SJCRH30 (cell line): ENCODE measurements at regions not wholly inside any gene's neighbourhood (a gene's known extent, or its start where the extent isn't known, plus 50 kb on each side); places are given as distances from the start of the nearest gene placed in this dataset.

Source experiments
- DNase-seq, 2 experiments: peaks; one replicate each; pipeline ENCODE4 v3.0.0-alpha.2; 2015 to 2020
- H3K27ac ChIP-seq: fragments of 250-450 bp; sonication (Bioruptor Pico); 2 replicates; pipeline ENCODE4 v1.5.1; 2020; ENCODE audit warnings: mild to moderate bottlenecking, moderate library complexity
- H3K27me3 ChIP-seq: fragments of 250-450 bp; sonication (Bioruptor Pico); 2 replicates; pipeline ENCODE4 v1.5.1; 2020; ENCODE audit warnings: mild to moderate bottlenecking, moderate library complexity
- H3K36me3 ChIP-seq: fragments of 250-450 bp; sonication (Bioruptor Pico); 2 replicates; pipeline ENCODE4 v1.5.1; 2020; ENCODE audit warnings: mild to moderate bottlenecking, moderate library complexity
- H3K4me1 ChIP-seq: fragments of 250-450 bp; sonication (Bioruptor Pico); 2 replicates; pipeline ENCODE4 v1.5.1; 2020; ENCODE audit warnings: mild to moderate bottlenecking, moderate library complexity
- H3K4me3 ChIP-seq: fragments of 250-450 bp; sonication (Bioruptor Pico); 2 replicates; pipeline ENCODE4 v1.5.1; 2020; ENCODE audit warnings: mild to moderate bottlenecking, moderate library complexity
- H3K9me3 ChIP-seq: fragments of 250-450 bp; sonication (Bioruptor Pico); replicated peaks from 2 replicates; pipeline ENCODE4 v1.5.1; 2020; ENCODE audit warnings: mild to moderate bottlenecking, moderate library complexity

DNA sequence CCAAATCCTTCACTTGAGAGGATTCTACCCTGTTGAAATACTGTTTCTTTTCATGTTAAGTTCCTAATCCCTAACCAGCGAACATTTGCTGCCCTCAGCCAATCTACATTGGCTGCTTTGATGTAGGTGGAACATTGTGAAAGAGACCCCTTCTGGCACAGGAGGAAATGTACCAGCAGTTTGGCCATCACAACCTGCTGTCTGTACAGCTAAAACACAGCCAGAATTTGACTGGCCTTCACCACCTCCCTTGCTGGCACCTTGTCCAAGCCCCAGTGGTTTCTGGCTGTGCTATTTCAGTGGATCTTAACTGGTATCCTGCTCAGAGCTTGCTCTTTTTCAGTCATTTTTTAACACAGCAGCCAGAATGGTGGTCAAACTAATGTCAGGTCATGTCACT, 202.1 kb upstream of the EPHA7 start:
- H3K4me3 ChIP-seq = no peak overlapping the region
- H3K9me3 ChIP-seq = 0 out of 2 replicates have a peak, but pooled peaks cover 2% of the 10 kb centered on the region
- no peaks in the 10 kb centered on the region for H3K27me3 ChIP-seq
- DNase-seq = peak in 1 of 2 experiments; percentile 19
- no peaks in the 10 kb centered on the region for H3K4me1 ChIP-seq
- no peak overlapping the region for H3K27ac ChIP-seq
- H3K36me3 ChIP-seq = no peaks in the 10 kb centered on the region

DNA sequence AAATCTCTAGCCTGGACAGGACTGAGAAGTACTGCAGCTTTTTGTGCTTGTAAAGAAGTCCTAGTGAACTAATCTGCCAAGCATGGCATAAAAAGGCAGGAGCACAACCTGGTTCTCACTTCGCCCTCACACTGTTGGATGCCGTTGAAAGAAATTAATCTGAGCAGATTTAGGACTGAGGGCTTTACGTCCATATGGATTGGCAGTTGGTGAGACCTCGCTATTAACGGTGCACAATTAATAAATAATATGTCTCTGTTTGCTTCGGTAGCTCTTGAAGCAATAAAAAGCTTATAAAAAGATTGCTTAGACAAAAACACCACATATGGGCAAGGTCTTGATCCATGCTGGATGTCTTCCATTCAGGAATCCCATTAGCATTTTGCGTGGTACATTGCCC, 185.6 kb upstream of the EPHA7 start:
- H3K27me3 ChIP-seq = no peaks in the 10 kb centered on the region
- H3K9me3 ChIP-seq = no peaks in the 10 kb centered on the region
- no peaks in the 10 kb centered on the region for H3K36me3 ChIP-seq
- H3K4me3 ChIP-seq = no peak overlapping the region
- peak in 1 of 2 experiments; percentile 4 for DNase-seq
- H3K27ac ChIP-seq = no peak overlapping the region
- no peaks in the 10 kb centered on the region for H3K4me1 ChIP-seq

DNA sequence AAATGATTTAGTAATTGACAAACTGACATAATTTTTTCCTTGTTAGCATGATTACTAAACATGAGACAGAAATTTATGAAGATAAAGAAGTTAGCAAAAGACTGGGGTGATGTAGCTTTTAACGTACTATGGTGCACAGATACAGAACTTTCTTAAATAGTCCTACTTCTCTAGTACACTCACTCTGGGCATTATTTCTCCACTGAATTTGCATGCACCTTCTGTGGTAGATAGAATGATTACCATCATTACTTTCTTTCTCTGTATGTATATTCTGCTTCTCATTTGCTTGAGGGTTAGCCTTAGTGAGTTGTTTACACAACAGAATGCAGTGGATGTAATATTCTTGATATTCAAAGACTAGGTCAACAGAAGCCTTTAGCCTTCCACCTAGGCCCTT, 173.1 kb upstream of the EPHA7 start:
- no peak for DNase-seq
- H3K27me3 ChIP-seq = no peaks in the 10 kb centered on the region
- no peaks in the 10 kb centered on the region; the same call in 1 of the 2 replicates for H3K36me3 ChIP-seq
- H3K4me1 ChIP-seq = no peaks in the 10 kb centered on the region
- H3K27ac ChIP-seq = no peak overlapping the region
- no peak overlapping the region for H3K4me3 ChIP-seq
- no peaks in the 10 kb centered on the region; the same call in none of the 2 replicates for H3K9me3 ChIP-seq

DNA sequence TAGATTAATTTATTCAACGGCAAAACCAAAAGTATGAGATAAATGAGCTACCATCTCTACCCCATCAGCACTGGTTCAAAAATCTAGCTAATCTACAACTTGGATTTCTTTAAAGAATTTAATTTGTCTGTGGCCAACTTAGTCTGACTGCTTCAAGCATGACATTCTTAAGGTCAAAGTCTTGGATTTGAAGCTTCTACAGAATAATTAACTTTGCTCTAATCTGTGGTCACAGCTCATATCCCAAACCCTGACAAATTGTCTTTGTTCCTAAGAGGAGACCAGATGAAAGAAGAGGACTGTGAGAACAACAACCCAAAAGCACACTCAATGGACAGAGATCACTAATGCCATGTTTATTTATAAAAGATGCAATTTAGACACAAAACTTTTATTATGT, 166.9 kb upstream of the EPHA7 start:
- no peaks in the 10 kb centered on the region for H3K9me3 ChIP-seq
- peaks cover 9% of the 10 kb centered on the region; the same call in 1 of the 2 replicates for H3K4me1 ChIP-seq
- no peak overlapping the region; the same call in 1 of the 2 replicates for H3K27ac ChIP-seq
- H3K4me3 ChIP-seq = no peak overlapping the region
- peak in 1 of 2 experiments; percentile 63 for DNase-seq
- H3K36me3 ChIP-seq = peaks cover 2% of the 10 kb centered on the region; the same call in 1 of the 2 replicates
- no peaks in the 10 kb centered on the region for H3K27me3 ChIP-seq

DNA sequence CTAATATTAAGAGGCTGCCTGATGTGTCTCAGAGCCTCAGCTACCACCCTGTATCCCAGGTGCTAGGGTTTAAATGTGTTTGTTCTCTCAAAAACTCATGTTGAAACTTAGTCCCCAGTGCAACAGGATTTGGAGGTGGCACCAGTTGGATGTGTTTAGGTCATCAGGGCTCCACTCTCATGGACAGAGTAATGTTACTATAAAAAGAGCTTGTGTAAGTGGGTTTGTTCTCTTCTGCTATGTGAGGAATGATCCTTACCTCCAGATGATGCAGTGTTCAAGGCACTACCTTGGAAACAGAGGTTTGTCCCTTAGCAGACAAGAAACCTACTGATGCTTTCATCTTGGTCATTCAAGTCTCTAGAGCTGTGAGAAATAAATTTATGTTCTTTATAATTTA, 164.9 kb upstream of the EPHA7 start:
- DNase-seq = no peak
- H3K27me3 ChIP-seq = no peaks in the 10 kb centered on the region
- H3K4me1 ChIP-seq = peaks cover 24% of the 10 kb centered on the region
- no peak overlapping the region for H3K4me3 ChIP-seq
- H3K27ac ChIP-seq = no peak overlapping the region
- H3K36me3 ChIP-seq = 0 out of 2 replicates have a peak, but pooled peaks cover 2% of the 10 kb centered on the region
- no peaks in the 10 kb centered on the region for H3K9me3 ChIP-seq

DNA sequence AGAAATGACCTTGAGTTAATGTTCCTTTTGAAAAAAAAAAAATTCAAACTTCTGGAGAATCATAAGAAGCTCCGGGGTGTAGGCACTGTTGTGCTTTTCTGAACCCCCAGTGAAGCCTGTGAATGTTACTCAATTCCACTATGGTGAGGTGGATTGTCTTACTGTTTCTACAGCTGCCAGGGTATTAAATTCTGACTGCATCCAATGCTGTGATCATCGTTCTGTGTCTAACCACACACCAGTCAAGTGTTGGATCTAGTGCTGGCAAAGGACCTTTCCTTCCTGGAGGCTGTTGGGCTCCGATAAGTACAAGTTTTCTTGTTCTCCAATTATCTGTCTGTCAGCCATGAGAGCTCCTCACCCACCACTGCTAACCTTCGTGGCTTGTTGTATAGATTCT, 162.0 kb upstream of the EPHA7 start:
- peak overlapping the region; percentile 74 for H3K27ac ChIP-seq
- peak; percentile 82 to 95 for DNase-seq
- H3K4me3 ChIP-seq = peak overlapping the region; percentile 45
- peaks cover 24% of the 10 kb centered on the region for H3K4me1 ChIP-seq
- H3K27me3 ChIP-seq = no peaks in the 10 kb centered on the region
- 0 out of 2 replicates have a peak, but pooled peaks cover 2% of the 10 kb centered on the region for H3K36me3 ChIP-seq
- H3K9me3 ChIP-seq = no peaks in the 10 kb centered on the region

DNA sequence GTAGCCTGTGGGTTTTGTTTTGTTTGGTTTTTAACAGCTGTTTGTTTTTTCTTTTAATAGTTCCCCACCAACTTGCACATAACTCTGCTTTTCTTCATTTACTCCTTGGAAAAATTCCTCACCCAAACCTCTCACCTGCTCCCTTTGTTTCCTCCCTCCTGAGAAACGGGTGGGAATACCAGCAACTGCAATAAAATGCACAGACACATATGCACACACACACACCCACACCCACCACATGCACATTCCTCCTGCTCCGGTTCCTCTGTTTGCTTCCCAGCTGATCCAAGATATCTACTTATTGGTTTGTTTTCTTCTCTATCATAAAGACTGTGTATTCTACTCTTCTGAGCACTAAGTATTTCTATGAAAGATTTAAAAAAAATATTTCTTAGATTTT, 161.1 kb upstream of the EPHA7 start:
- peak; percentile 66 to 71 for DNase-seq
- Histone ChIP-seq H3K27me3 (no peaks in the 10 kb centered on the region), H3K27ac (peak overlapping the region; percentile 74), H3K9me3 (no peaks in the 10 kb centered on the region), H3K4me3 (no peak overlapping the region), H3K36me3 (0 out of 2 replicates have a peak, but pooled peaks cover 2% of the 10 kb centered on the region), H3K4me1 (peaks cover 28% of the 10 kb centered on the region)

DNA sequence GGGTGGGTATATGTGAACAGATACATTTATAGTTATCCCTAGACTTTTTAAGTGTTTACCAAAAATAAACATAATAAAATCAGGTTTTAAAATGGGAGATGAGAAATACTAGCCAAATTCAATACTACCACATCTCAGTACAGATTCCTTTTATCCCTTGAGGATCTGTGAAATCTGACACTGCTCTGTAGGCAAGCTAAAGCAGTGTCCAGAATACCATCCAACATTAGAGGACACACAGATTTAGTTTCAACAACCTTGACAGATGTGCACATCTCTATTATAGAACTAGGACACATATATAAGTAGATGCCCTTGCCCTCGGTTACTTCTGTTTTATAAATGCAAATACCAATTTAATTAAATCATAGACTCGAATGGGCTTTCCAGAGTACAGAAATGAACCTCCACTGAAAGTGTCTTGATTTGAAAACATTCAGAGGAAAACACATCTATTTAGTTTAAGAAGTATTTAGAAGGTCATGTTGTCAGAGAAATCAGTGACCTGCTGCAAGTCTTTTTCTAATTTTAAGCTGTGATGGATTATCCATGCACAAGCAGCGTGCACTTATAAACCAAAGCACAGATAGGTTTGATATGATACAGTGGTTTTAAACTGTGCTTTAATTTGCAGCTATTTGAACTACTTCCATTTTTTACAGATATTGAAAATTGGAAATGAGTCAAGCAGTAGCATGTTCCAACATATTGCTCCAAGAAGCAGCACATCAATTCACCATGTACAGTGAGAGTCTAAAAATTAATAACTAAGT, 156.3 kb upstream of the EPHA7 start:
- H3K9me3 ChIP-seq = no peaks in the 10 kb centered on the region
- H3K36me3 ChIP-seq = no peaks in the 10 kb centered on the region
- DNase-seq = peak in 1 of 2 experiments; percentile 65
- peaks cover 25% of the 10 kb centered on the region for H3K4me1 ChIP-seq
- no peak overlapping the region for H3K27ac ChIP-seq
- no peak overlapping the region for H3K4me3 ChIP-seq
- H3K27me3 ChIP-seq = no peaks in the 10 kb centered on the region

DNA sequence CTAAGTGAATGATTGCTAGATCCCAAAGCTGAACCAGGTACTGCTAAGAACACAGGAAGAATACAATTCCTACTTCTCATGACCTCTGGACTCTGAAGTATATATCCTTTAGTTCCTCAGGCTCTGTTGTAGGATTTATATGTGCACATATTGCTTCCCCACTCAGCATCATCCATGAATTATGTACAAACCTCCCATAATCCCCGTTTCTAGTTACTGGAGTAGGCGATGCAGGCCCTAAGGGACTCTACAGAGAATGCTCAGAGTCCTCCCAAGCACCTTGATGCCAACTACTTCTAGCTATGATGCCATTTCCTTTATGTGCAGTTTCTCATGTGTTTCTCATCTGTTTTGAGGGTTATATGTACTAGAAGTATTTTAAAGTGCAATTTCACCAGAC, 154.9 kb upstream of the EPHA7 start:
- H3K9me3 ChIP-seq = no peaks in the 10 kb centered on the region
- no peak for DNase-seq
- H3K27me3 ChIP-seq = no peaks in the 10 kb centered on the region
- no peak overlapping the region for H3K4me3 ChIP-seq
- H3K4me1 ChIP-seq = peaks cover 23% of the 10 kb centered on the region
- H3K27ac ChIP-seq = no peak overlapping the region
- H3K36me3 ChIP-seq = no peaks in the 10 kb centered on the region

DNA sequence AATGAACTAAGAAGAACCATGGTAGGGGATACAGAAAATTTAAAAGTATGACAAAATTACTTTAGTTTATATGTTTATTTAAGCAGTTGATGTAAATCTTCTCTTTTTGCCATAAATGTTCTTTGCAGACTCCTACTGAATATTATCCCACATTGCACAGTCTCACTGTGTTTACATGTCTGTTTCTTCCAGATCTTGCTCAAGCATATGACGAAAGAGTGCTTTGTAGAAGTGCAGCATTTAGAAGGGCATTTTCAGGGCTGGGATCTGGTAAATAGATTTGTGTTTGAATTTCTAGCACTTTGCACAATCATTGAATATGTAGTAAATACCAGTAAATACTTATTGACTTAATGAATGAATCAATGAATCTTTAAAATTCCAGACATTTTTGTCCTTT, 152.0 kb upstream of the EPHA7 start:
- DNase-seq = no peak
- Histone ChIP-seq H3K27me3 (no peaks in the 10 kb centered on the region), H3K9me3 (no peaks in the 10 kb centered on the region), H3K27ac (no peak overlapping the region), H3K4me1 (peaks cover 47% of the 10 kb centered on the region), H3K4me3 (no peak overlapping the region), H3K36me3 (no peaks in the 10 kb centered on the region)

DNA sequence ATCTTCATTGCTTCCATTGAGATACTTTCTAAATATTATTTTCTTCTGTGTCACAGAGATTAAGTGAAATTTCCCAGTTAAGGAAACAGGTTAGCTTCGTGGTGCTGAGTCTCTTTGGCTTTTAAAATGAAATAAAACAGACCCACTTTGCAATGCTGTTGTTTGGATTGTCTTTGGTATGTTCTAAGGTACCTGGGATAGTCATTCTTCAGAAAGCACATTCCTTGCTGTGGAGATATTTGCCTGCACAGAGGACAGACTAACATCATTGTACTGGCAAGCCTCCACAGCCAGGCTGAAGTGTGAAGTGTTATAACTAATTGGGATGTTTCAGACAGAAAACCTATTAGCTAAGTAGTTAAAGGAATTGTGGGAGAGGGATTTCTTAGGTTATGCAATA, 148.8 kb upstream of the EPHA7 start:
- H3K27me3 ChIP-seq = no peaks in the 10 kb centered on the region
- H3K36me3 ChIP-seq = no peaks in the 10 kb centered on the region
- H3K4me1 ChIP-seq = peaks cover 32% of the 10 kb centered on the region
- no peak overlapping the region for H3K27ac ChIP-seq
- no peak overlapping the region for H3K4me3 ChIP-seq
- H3K9me3 ChIP-seq = no peaks in the 10 kb centered on the region
- DNase-seq = no peak

DNA sequence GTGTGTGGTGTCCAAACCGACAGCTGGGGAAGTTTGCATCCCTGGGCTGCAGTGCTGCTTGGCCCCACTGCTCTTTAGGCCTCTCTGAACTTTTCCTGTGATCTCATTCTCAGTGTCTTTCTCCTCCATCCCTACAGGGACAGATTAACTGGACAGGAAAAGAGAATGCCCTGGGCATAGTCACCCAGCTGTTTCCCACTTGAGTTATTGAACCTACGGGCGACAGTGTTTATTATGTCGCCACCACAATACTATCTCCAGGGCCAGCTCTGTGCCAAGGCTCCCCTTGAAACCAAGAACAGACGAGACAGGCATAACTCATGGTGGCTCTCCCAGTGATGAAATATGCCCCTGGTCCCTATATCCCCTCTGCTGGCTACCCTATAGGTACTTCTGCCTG, 147.8 kb upstream of the EPHA7 start:
- Histone ChIP-seq H3K27me3 (no peaks in the 10 kb centered on the region), H3K4me3 (no peak overlapping the region), H3K9me3 (no peaks in the 10 kb centered on the region), H3K36me3 (no peaks in the 10 kb centered on the region), H3K27ac (peak overlapping the region; percentile 42), H3K4me1 (peaks cover 39% of the 10 kb centered on the region)
- DNase-seq = peak; percentile 79 to 87

DNA sequence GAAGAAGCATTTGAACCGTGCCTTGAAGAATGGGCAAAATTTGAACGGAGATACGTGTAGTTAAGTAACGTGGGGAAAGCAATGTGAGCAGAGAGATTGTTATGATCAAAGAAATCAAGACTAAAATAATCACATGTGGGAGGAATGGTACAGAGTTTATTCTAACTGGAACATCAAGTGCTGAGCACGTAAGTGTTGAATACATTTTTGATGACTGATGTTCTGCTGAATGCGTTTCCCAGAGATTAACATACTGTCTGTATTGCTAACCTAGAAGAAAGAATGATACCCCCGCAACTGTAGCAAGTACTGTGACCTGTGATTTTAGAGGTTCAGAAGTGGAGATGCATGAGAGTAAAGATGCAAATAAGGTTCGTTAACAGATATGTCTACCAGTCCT, 146.9 kb upstream of the EPHA7 start:
- Histone ChIP-seq H3K27me3 (no peaks in the 10 kb centered on the region), H3K36me3 (no peaks in the 10 kb centered on the region), H3K27ac (no peak overlapping the region; the same call in 1 of the 2 replicates), H3K4me1 (peaks cover 39% of the 10 kb centered on the region), H3K9me3 (no peaks in the 10 kb centered on the region), H3K4me3 (no peak overlapping the region)
- no peak for DNase-seq

DNA sequence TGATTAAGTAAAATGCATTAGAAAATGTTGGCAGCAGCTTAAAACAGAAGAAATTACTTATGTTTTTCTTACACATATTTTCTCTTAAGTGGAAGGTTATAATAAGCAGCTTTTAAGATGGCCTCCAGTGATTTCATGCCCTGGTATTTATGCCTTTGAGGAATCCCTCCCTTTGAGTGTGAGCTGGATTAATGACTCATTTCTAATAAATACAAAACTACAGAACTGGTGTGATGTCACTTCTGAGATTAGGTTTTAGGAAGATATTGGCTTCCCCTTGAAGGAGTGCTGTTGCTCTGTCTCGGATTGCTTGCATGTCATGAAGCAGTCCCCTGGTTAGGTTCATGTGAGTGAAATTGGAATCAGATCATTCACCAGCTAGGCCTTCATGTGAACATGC, 143.2 kb upstream of the EPHA7 start:
- no peak for DNase-seq
- no peaks in the 10 kb centered on the region for H3K27me3 ChIP-seq
- H3K27ac ChIP-seq = no peak overlapping the region
- peaks cover 17% of the 10 kb centered on the region for H3K4me1 ChIP-seq
- H3K9me3 ChIP-seq = no peaks in the 10 kb centered on the region
- no peak overlapping the region for H3K4me3 ChIP-seq
- no peaks in the 10 kb centered on the region for H3K36me3 ChIP-seq

DNA sequence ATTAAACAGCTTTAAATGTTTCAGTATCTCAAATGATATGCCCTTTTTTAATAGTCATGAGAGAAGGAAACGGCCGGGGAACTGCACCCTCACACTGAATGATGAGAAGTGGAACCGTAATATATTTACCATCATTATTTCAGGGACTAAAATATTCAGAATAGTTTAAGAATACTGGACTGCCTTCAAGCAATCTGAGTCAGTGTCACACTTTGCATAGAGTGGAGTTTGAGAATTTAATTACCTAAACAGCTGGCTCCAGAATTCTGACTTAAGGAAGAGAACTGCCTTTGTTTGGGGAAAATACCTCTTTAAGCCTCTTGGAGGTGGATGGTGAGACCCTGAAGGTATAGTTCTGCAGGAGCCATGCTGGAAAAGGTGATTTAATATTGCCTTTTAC, 135.9 kb upstream of the EPHA7 start:
- Histone ChIP-seq H3K4me1 (peaks cover 18% of the 10 kb centered on the region), H3K36me3 (no peaks in the 10 kb centered on the region), H3K27ac (no peak overlapping the region), H3K4me3 (no peak overlapping the region), H3K27me3 (no peaks in the 10 kb centered on the region), H3K9me3 (0 out of 2 replicates have a peak, but pooled peaks cover 3% of the 10 kb centered on the region)
- peak in 1 of 2 experiments; percentile 41 for DNase-seq

DNA sequence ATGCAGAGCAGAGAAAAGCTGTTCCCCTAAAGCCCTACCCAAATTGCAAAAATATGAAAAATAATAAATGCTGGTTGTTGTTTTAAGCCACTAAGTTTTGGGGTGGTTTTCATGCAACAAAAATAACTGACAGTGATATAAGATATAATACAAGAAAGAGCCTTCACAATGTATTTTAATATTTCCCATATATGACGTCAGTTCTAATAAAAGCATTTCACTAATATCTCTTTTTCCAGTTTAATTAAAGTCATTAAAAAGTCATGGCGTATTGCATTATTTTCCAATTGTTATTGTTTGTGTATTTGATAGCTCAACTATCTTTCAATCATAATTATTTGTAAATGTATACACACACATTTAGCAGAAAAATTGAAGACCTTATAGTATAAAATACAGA, 134.7 kb upstream of the EPHA7 start:
- Histone ChIP-seq H3K27ac (no peak overlapping the region), H3K36me3 (no peaks in the 10 kb centered on the region), H3K4me3 (no peak overlapping the region), H3K9me3 (0 out of 2 replicates have a peak, but pooled peaks cover 3% of the 10 kb centered on the region), H3K27me3 (no peaks in the 10 kb centered on the region), H3K4me1 (peaks cover 28% of the 10 kb centered on the region)
- DNase-seq = no peak
